Fibroblast of peridontal ligament (primary cell): ENCODE measurements at regions not wholly inside any gene's neighbourhood (a gene's known extent, or its start where the extent isn't known, plus 50 kb on each side); places are given as distances from the start of the nearest gene placed in this dataset.

Experiments used
- DNase-seq: peaks from one replicate; pipeline ENCODE4 v3.0.0-alpha.2; 2010; ENCODE audit errors: extremely low read depth

- DNase-seq, result no peak
Observed at GRCh38 chr2:2571301-2572150, 240.5 kb upstream of the MYT1L start.

GRCh38 chr2:2570871-2571270, 239.8 kb upstream of the MYT1L start:
- no peak for DNase-seq

GRCh38 chr2:2570360-2570759, 239.3 kb upstream of the MYT1L start:
- no peak for DNase-seq

GRCh38 chr2:2569836-2570235, 238.8 kb upstream of the MYT1L start:
- DNase-seq, result no peak

GRCh38 chr2:2569306-2569705, 238.2 kb upstream of the MYT1L start:
- DNase-seq, result no peak

GRCh38 chr2:2568411-2568810, 237.3 kb upstream of the MYT1L start:
- no peak for DNase-seq

- no peak for DNase-seq
Observed at GRCh38 chr2:2567776-2568175, 236.7 kb upstream of the MYT1L start.

- DNase-seq, result no peak
Observed at GRCh38 chr2:2566396-2567323, 235.6 kb upstream of the MYT1L start.

GRCh38 chr2:2565671-2566070, 234.6 kb upstream of the MYT1L start:
- DNase-seq, result no peak

GRCh38 chr2:2564300-2565078, 233.4 kb upstream of the MYT1L start:
- DNase-seq, result no peak

- DNase-seq, result no peak
Observed at GRCh38 chr2:2563309-2563860, 232.3 kb upstream of the MYT1L start.

- no peak for DNase-seq
Observed at GRCh38 chr2:2562867-2563266, 231.8 kb upstream of the MYT1L start.

GRCh38 chr2:2561346-2562095, 230.4 kb upstream of the MYT1L start:
- DNase-seq, result no peak

- DNase-seq, result no peak
Observed at GRCh38 chr2:2560374-2561015, 229.4 kb upstream of the MYT1L start.

- no peak for DNase-seq
Observed at GRCh38 chr2:2558476-2558875, 227.4 kb upstream of the MYT1L start.

GRCh38 chr2:2557475-2557874, 226.4 kb upstream of the MYT1L start:
- no peak for DNase-seq

GRCh38 chr2:2550856-2551255, 219.8 kb upstream of the MYT1L start:
- no peak for DNase-seq

- DNase-seq, result no peak
Observed at GRCh38 chr2:2547911-2548310, 216.8 kb upstream of the MYT1L start.

GRCh38 chr2:2547451-2547850, 216.4 kb upstream of the MYT1L start:
- no peak for DNase-seq

GRCh38 chr2:2546046-2546445, 215.0 kb upstream of the MYT1L start:
- no peak for DNase-seq
